OCI-LY7 (cell line): ENCODE measurements at regions not wholly inside any gene's neighbourhood (a gene's known extent, or its start where the extent isn't known, plus 50 kb on each side); places are given as distances from the start of the nearest gene placed in this dataset.
"Not testable (repeated sequence)": the region's sequence is repeated elsewhere in the genome, so short reads cannot be mapped to it uniquely, and the experiment has no call there.

ENCODE experiments used
- BruUV-seq: library from RNA; stranded (reverse); fragments of 400-500 nt; replicated peaks from 2 replicates; lab custom pipeline; 2021; lab: Mats Ljungman, UMichigan
- CTCF ChIA-PET: fragments of 300-600 bp; sonication (Branson Sonifier 250); formaldehyde crosslinking; loops from one replicate; lab custom pipeline; 2022; ENCODE audit warnings: antibody characterized with exemption; ENCODE audit not compliant: unreplicated experiment; lab: Charles Lee
- POLR2A ChIA-PET: fragments of 300-600 bp; sonication (Branson Sonifier 250); formaldehyde crosslinking; loops from one replicate; lab custom pipeline; 2022; ENCODE audit warnings: antibody characterized with exemption; lab: Charles Lee
- DNase-seq: peaks from one replicate; pipeline ENCODE4 v3.0.0-alpha.2; 2015; ENCODE audit warnings: low spot score
- H2AFZ ChIP-seq: fragments of 200-600 bp; sonication (generic), shearing (Covaris generic); 2 replicates; pipeline ENCODE4 v1.6.1; 2014; ENCODE audit warnings: mild to moderate bottlenecking, antibody characterized with exemption, low read length, moderate library complexity
- H3K27ac ChIP-seq: fragments of 200-600 bp; sonication (generic); 2 replicates; pipeline ENCODE4 v1.5.1; 2014; ENCODE audit warnings: mixed run types, low read depth, mild to moderate bottlenecking, moderate library complexity, low read length, inconsistent platforms; ENCODE audit not compliant: poor library complexity, severe bottlenecking
- H3K36me3 ChIP-seq: fragments of 200-600 bp; sonication (generic); 2 replicates; pipeline ENCODE4 v1.6.1; 2014; ENCODE audit warnings: mild to moderate bottlenecking, antibody characterized with exemption, low read length, moderate library complexity, mixed read lengths; ENCODE audit not compliant: insufficient read depth
- H3K4me1 ChIP-seq: fragments of 200-600 bp; sonication (generic); 2 replicates; pipeline ENCODE4 v1.5.1; 2014; ENCODE audit warnings: mild to moderate bottlenecking, low read length; ENCODE audit not compliant: insufficient read depth, poor library complexity, severe bottlenecking
- H3K4me2 ChIP-seq: fragments of 200-600 bp; sonication (generic); 2 replicates; pipeline ENCODE4 v1.6.1; 2014; ENCODE audit warnings: mild to moderate bottlenecking, low read length
- H3K4me3 ChIP-seq: fragments of 200-600 bp; sonication (generic); 2 replicates; pipeline ENCODE4 v1.5.1; 2014; ENCODE audit warnings: mild to moderate bottlenecking, low read depth, low read length; ENCODE audit not compliant: poor library complexity, severe bottlenecking
- H3K79me2 ChIP-seq: fragments of 200-600 bp; sonication (generic); 2 replicates; pipeline ENCODE4 v1.6.1; 2016; ENCODE audit warnings: low read depth, mild to moderate bottlenecking, low read length, moderate library complexity, mixed read lengths; ENCODE audit not compliant: insufficient read depth
- H3K9me2 ChIP-seq: fragments of 200-600 bp; sonication (generic); 2 replicates; pipeline ENCODE4 v1.6.1; 2016; ENCODE audit warnings: mild to moderate bottlenecking, low read length, mixed read lengths; ENCODE audit not compliant: insufficient read depth
- H3K9me3 ChIP-seq: fragments of 200-600 bp; sonication (generic); 2 replicates; pipeline ENCODE4 v1.6.1; 2014; ENCODE audit warnings: mild to moderate bottlenecking, mixed run types, low read length, mixed read lengths
- H4K20me1 ChIP-seq: fragments of 200-600 bp; sonication (generic); 2 replicates; pipeline ENCODE4 v1.6.1; 2014; ENCODE audit warnings: mild to moderate bottlenecking, antibody characterized with exemption, low read length, moderate library complexity, mixed read lengths; ENCODE audit not compliant: insufficient read depth
- intact Hi-C: fragments of 100-400 bp; cut with micrococcal nuclease; formaldehyde crosslinking; loops from one replicate; pipeline ENCODE4 v1.10.0; 2022; ENCODE audit not compliant: unreplicated experiment
- TF ChIP-seq, protein P1 (sequence below): fragments of 200-600 bp; sonication (generic); conservative IDR thresholded peaks from 2 replicates; pipeline ENCODE4 v1.5.1; 2014; ENCODE audit warnings: mild to moderate bottlenecking, antibody characterized with exemption, low read length, moderate library complexity, mixed read lengths

DNA sequence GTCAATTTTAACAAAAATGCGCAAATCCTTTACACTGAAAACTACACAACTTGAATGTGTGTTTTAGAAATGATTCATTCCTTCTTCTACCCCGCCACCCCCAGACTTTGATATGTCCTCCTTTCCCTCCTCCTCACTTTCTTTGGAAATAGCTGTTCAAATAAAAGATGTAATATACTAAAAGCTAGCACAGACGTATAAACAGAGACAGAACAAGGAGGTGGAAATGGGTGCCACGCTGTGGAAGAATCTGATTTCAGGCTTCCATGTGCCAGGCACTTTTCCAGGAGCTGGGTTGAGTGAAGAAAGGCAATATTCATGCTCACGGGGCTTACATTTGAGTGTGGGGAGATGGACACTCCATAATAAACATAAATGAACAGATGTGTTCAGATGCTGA lies 246.6 kb downstream of the ZNF92 start:
- H3K36me3 ChIP-seq, H3K4me2 ChIP-seq, CTCF ChIA-PET, H3K9me2 ChIP-seq, DNase-seq, H2AFZ ChIP-seq, BruUV-seq, H3K4me3 ChIP-seq, intact Hi-C loops, POLR2A ChIA-PET, H4K20me1 ChIP-seq, H3K9me3 ChIP-seq, H3K27ac ChIP-seq, H3K79me2 ChIP-seq: not testable (repeated sequence)
- H3K4me1 ChIP-seq: peaks cover 12% of the 10 kb centered on the region

DNA sequence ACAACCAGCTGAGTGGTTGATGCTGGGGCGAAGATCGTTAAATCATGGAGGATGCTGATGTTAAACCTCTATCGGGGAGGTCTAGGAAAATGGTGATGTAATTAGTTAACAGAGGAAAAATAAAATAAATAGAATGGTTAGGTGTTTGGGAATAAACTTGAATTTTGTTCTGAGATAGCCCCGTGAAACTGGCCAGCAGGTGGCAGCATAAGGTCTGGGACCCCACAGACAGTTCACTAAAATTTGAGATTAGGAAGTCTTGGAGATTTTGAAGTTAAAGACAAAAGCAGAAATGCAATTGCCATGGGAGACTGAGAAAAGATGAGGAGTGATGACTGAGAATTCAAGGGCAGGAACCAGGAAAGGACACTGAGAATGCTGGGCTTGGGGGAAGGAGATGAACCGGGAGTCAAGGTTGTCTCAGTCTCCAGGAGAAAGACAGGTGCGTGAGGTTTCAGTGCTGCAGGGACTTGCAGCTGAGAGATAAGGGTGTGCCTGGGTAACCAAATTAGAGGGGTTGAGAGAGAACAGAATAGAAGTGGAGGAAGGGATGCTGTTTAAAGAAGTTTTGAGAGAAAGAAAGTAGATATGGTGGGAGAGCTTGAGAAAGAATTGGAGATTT lies 248.0 kb downstream of the ZNF92 start:
- H3K9me2 ChIP-seq, H3K79me2 ChIP-seq, H3K9me3 ChIP-seq, intact Hi-C loops, POLR2A ChIA-PET, H3K36me3 ChIP-seq, H4K20me1 ChIP-seq, H3K27ac ChIP-seq, CTCF ChIA-PET, BruUV-seq: not testable (repeated sequence)
- peak overlapping the region; percentile 37 for H3K4me2 ChIP-seq
- H2AFZ ChIP-seq: peak overlapping the region; percentile 53; the same call in 1 of the 2 replicates
- peaks cover 12% of the 10 kb centered on the region for H3K4me1 ChIP-seq
- H3K4me3 ChIP-seq: peak overlapping the region; percentile 34
- DNase-seq: peak; percentile 42
- TF ChIP-seq, protein P1, sequence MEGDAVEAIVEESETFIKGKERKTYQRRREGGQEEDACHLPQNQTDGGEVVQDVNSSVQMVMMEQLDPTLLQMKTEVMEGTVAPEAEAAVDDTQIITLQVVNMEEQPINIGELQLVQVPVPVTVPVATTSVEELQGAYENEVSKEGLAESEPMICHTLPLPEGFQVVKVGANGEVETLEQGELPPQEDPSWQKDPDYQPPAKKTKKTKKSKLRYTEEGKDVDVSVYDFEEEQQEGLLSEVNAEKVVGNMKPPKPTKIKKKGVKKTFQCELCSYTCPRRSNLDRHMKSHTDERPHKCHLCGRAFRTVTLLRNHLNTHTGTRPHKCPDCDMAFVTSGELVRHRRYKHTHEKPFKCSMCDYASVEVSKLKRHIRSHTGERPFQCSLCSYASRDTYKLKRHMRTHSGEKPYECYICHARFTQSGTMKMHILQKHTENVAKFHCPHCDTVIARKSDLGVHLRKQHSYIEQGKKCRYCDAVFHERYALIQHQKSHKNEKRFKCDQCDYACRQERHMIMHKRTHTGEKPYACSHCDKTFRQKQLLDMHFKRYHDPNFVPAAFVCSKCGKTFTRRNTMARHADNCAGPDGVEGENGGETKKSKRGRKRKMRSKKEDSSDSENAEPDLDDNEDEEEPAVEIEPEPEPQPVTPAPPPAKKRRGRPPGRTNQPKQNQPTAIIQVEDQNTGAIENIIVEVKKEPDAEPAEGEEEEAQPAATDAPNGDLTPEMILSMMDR: peak; percentile 81

DNA sequence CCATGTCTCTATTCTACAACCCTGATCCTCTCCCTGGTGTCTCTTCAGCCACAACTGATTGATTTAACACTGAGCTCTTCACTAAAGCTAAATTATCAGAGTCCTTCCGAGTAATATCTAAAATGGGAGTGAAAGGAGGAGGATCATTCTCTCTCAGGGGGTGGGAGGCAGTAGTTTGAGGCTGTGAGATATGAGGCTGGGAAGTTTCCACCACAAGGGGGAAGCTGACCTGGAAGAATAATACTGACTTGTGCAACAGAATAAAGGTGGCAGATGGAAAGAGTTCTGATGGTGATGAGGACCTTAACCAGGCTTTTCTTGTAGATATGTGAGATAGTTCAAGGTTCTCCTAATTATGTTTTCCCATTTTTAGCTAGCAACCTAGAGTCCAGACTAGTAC lies 241.6 kb upstream of the VKORC1L1 start:
- H3K4me3 ChIP-seq, H3K4me1 ChIP-seq, H3K4me2 ChIP-seq, H3K79me2 ChIP-seq, POLR2A ChIA-PET, intact Hi-C loops, H3K36me3 ChIP-seq, H3K27ac ChIP-seq, CTCF ChIA-PET, DNase-seq, H3K9me2 ChIP-seq, H3K9me3 ChIP-seq, H2AFZ ChIP-seq, BruUV-seq, H4K20me1 ChIP-seq: not testable (repeated sequence)

DNA sequence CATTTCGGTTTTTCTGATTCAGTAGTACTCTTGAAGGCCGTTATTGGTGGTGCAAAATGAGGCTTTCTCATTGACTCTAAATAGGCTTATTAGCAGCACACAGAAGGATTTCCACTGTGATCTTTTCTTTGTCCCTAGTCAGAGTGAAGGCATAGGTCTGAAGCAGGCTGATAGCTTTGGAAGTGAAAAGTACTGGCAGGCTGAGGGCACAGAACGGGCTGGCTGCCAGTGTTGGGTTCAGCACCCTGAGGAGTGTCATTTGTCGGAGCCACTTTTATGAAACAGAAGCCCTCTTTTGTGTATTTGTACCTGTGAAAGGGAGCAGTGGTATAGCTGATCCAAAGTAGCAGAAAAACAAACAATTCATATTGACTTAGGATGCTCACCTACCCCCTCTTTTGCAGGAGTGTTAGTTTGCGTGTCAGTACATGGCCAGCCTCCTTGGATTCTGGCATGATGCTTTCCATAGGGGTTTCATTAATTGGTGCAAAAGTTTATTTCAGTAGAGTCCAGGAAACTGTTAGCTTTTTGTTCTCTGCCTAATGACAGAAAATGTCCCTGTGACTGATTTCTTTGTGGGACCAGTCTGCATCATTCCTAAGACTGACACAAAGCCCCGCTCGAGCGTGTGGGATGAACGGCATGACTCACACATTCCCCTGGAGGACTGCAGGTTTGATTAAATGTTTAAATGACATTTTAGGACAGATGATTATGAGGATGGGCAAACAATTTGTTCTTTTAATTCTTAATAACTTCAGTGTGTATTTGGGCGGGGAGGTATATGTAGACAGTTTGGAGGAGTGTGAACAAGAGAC lies 239.1 kb upstream of the VKORC1L1 start:
- H4K20me1 ChIP-seq, intact Hi-C loops: not testable (repeated sequence)

DNA sequence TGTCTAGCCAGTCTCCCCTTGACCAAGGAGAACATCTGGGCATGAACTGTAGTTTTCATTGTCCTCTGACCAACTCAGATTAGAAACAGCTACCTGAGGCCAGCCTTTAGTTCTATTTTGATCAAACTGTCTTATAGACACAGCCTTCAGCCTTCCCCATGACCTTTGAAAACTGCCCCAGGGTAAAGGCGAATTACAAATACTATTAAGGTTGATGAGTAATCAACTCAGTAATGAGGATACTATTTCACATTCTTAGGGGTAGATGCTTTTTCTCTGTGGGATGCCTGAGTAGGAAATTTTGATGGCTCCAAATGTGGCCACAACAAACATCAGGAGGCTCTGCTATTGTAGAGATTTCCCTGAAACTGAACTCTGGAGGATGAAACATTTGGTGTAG lies 234.0 kb upstream of the VKORC1L1 start:
- H3K9me2 ChIP-seq, POLR2A ChIA-PET, DNase-seq, intact Hi-C loops, BruUV-seq, H3K36me3 ChIP-seq, H4K20me1 ChIP-seq, H3K79me2 ChIP-seq, H3K9me3 ChIP-seq, H3K4me2 ChIP-seq, H3K4me1 ChIP-seq, CTCF ChIA-PET, H3K27ac ChIP-seq, H3K4me3 ChIP-seq, H2AFZ ChIP-seq: not testable (repeated sequence)

More for the DNA sequence above, 239.1 kb upstream of the VKORC1L1 start:
- H2AFZ ChIP-seq, POLR2A ChIA-PET, DNase-seq, H3K4me1 ChIP-seq, H3K36me3 ChIP-seq, BruUV-seq, H3K27ac ChIP-seq, H3K9me2 ChIP-seq, CTCF ChIA-PET, H3K79me2 ChIP-seq, H3K9me3 ChIP-seq, H3K4me2 ChIP-seq, H3K4me3 ChIP-seq: not testable (repeated sequence)

DNA sequence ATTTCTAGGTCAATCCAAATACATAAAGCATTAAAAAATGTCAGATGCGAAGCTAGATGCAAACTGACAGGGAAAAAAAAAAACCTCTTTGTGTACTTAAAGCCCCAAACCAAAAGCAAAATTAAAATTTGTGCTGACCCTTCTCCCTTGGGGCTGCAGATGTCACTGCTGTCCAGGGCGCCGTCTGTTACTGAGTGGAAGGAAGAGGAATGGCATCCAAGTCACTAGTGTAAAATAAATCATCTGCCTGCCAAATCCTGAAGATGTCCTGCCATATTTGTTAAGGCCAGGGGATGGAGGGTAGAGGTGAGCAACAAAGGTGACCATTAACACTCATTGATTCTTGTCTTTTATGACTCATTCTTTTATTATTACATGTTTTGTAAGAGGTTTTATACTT lies 233.2 kb upstream of the VKORC1L1 start:
- H4K20me1 ChIP-seq, H3K9me2 ChIP-seq, intact Hi-C loops, CTCF ChIA-PET, H2AFZ ChIP-seq, H3K4me2 ChIP-seq, BruUV-seq, H3K4me1 ChIP-seq, POLR2A ChIA-PET, H3K27ac ChIP-seq, H3K79me2 ChIP-seq, H3K36me3 ChIP-seq, H3K4me3 ChIP-seq, DNase-seq, H3K9me3 ChIP-seq: not testable (repeated sequence)
